Caco-2 (cell line): ENCODE measurements at regions not wholly inside any gene's neighbourhood (a gene's known extent, or its start where the extent isn't known, plus 50 kb on each side); places are given as distances from the start of the nearest gene placed in this dataset. TPM values are rescaled to one million over a fixed set of nuclear protein-coding genes. Genes with fewer than 3 reads are reported as not detected.

ENCODE experiments used
- BruUV-seq: library from RNA; stranded (reverse); fragments of 400-500 nt; replicated peaks from 2 replicates; lab custom pipeline; 2021; lab: Mats Ljungman, UMichigan
- CTCF ChIA-PET: fragments of 300-600 bp; sonication (Branson Sonifier 250); formaldehyde crosslinking; loops from one replicate; lab custom pipeline; 2022; ENCODE audit warnings: antibody characterized with exemption; lab: Charles Lee
- POLR2A ChIA-PET: fragments of 300-600 bp; sonication (Branson Sonifier 250); formaldehyde crosslinking; loops from one replicate; lab custom pipeline; 2022; ENCODE audit warnings: antibody characterized with exemption; lab: Charles Lee
- DNase-seq, 2 experiments: peaks; one replicate each; pipeline versions ENCODE4 v3.0.0 to v3.0.0-alpha.2; 2020 to 2022
- H3K27me3 ChIP-seq: replicated peaks from 2 replicates; pipeline ENCODE4 v1.6.0; 2011; ENCODE audit warnings: low read length; ENCODE audit not compliant: control insufficient read depth, insufficient read depth
- H3K36me3 ChIP-seq: 2 replicates; pipeline ENCODE4 v1.5.1; 2011; ENCODE audit warnings: low read length; ENCODE audit not compliant: control insufficient read depth, insufficient read depth
- H3K4me1 ChIP-seq: fragments of 250-450 bp; sonication (Bioruptor Pico); 2 replicates; pipeline ENCODE4 v1.5.1; 2020; ENCODE audit warnings: mild to moderate bottlenecking
- H3K4me3 ChIP-seq: 2 replicates; pipeline ENCODE4 v1.5.1; 2011; ENCODE audit warnings: low read depth, mild to moderate bottlenecking, control low read depth, low read length
- H3K9me3 ChIP-seq: fragments of 250-450 bp; sonication (Bioruptor Pico); 2 replicates; pipeline ENCODE4 v1.5.1; 2020; ENCODE audit warnings: mild to moderate bottlenecking, moderate library complexity
- H3K27ac Mint-ChIP-seq: one replicate; pipeline ENCODE4 v1.8.0; 2022; ENCODE audit warnings: mixed read lengths; ENCODE audit not compliant: unreplicated experiment
- H3K27me3 Mint-ChIP-seq: one replicate; pipeline ENCODE4 v1.8.0; 2022; ENCODE audit warnings: mixed read lengths; ENCODE audit not compliant: insufficient read depth, unreplicated experiment
- H3K36me3 Mint-ChIP-seq: one replicate; pipeline ENCODE4 v1.8.0; 2022; ENCODE audit warnings: mild to moderate bottlenecking, mixed read lengths; ENCODE audit not compliant: insufficient read depth, unreplicated experiment
- H3K4me1 Mint-ChIP-seq: one replicate; pipeline ENCODE4 v1.8.0; 2022; ENCODE audit warnings: low read depth, mixed read lengths; ENCODE audit not compliant: unreplicated experiment
- H3K4me3 Mint-ChIP-seq: one replicate; pipeline ENCODE4 v1.8.0; 2022; ENCODE audit warnings: mild to moderate bottlenecking, moderate library complexity, mixed read lengths; ENCODE audit not compliant: unreplicated experiment
- H3K9me3 Mint-ChIP-seq: one replicate; pipeline ENCODE4 v1.8.0; 2022; ENCODE audit warnings: mixed read lengths; ENCODE audit not compliant: unreplicated experiment
- intact Hi-C: fragments of 100-400 bp; cut with micrococcal nuclease; formaldehyde crosslinking; loops from one replicate; pipeline ENCODE4 v1.10.0; 2022; ENCODE audit not compliant: unreplicated experiment
- microRNA-seq: library from miRNA; unstranded; fragments of <30 nt; microRNA quantifications from one replicate; pipeline ENCODE4 v1.2.0, GENCODE V29; 2022
- TF ChIP-seq, protein P1 (sequence below), 2 experiments: fragments of 200-600 bp in 1 of 2; IDR thresholded peaks; 1 replicate in 1 of 2; 2 replicates in 1 of 2; pipeline versions ENCODE4 v1.5.1 to v1.8.0; 2011 to 2022; ENCODE audit warnings: antibody characterized with exemption in 1 of 2, control low read depth in 1 of 2, inconsistent platforms in 1 of 2, low read depth in 1 of 2, low read length in 1 of 2, mild to moderate bottlenecking in 1 of 2, moderate library complexity in 1 of 2; ENCODE audit not compliant: insufficient read depth in 1 of 2, severe bottlenecking in 1 of 2, unreplicated experiment in 1 of 2

DNA sequence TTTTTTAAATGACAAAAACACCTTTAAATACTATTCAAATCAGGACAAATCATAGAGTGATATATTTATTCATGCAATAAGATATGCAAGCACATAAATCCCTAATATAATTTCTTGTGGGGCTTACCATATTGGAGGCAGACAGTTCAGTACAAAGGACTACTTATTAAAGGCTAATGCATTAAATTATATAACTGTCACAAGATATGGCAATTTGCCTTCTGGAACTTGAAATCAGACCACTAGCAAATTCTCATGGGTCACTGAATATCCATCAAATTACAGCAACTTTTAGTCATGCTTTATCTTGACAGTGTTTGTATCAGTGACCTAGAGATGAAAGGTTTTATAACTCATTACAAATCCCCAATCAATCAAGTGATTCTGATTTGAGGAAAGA, 54.1 kb upstream of the NCAM2 start:
- no peak for DNase-seq
- Histone ChIP-seq H3K27me3 (no peaks in the 10 kb centered on the region), H3K9me3 (no peaks in the 10 kb centered on the region), H3K36me3 (no peaks in the 10 kb centered on the region), H3K4me3 (no peak overlapping the region), H3K4me1 (no peaks in the 10 kb centered on the region)
- intact Hi-C loops: no loop called here
- H3K4me1 Mint-ChIP-seq: no peaks in the 10 kb centered on the region
- H3K4me3 Mint-ChIP-seq: no peak overlapping the region
- ChIA-PET POLR2A (no interaction called here), CTCF (no interaction called here)
- H3K36me3 Mint-ChIP-seq: no peaks in the 10 kb centered on the region
- TF ChIP-seq, protein P1, sequence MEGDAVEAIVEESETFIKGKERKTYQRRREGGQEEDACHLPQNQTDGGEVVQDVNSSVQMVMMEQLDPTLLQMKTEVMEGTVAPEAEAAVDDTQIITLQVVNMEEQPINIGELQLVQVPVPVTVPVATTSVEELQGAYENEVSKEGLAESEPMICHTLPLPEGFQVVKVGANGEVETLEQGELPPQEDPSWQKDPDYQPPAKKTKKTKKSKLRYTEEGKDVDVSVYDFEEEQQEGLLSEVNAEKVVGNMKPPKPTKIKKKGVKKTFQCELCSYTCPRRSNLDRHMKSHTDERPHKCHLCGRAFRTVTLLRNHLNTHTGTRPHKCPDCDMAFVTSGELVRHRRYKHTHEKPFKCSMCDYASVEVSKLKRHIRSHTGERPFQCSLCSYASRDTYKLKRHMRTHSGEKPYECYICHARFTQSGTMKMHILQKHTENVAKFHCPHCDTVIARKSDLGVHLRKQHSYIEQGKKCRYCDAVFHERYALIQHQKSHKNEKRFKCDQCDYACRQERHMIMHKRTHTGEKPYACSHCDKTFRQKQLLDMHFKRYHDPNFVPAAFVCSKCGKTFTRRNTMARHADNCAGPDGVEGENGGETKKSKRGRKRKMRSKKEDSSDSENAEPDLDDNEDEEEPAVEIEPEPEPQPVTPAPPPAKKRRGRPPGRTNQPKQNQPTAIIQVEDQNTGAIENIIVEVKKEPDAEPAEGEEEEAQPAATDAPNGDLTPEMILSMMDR (IDR thresholded peaks at IDR 0.05; ENCODE audit: insufficient read depth in 1 of 2, low read depth in 1 of 2, low read length in 1 of 2, severe bottlenecking in 1 of 2, unreplicated experiment in 1 of 2): no peak
- no peak overlapping the region for H3K27ac Mint-ChIP-seq
- BruUV-seq: no TSS peak
- H3K27me3 Mint-ChIP-seq: no peaks in the 10 kb centered on the region
- H3K9me3 Mint-ChIP-seq: no peaks in the 10 kb centered on the region

DNA sequence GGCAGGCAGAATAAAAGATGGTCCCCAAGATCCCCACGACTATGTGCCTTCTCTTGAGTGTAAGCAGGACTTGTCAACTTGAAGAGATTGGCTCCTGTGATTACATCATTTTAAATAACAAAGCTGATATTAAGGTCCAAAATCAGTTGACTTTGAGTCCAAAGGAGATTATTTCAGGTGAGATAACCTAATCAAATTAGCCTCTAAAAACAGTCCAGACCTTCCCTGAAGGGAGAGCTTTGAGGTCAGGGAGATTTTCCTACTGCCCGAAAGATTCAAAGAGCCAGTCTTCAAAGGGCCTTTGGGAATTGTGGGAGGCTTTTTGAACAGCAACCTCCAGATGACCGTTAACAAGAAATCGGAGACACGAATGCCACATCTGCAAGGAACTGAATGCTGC, 51.5 kb upstream of the NCAM2 start:
- Mint-ChIP-seq H3K36me3 (no peaks in the 10 kb centered on the region), H3K9me3 (no peaks in the 10 kb centered on the region), H3K4me1 (no peaks in the 10 kb centered on the region), H3K27ac (no peak overlapping the region), H3K27me3 (no peaks in the 10 kb centered on the region), H3K4me3 (no peak overlapping the region)
- H3K36me3 ChIP-seq: no peaks in the 10 kb centered on the region
- no peaks in the 10 kb centered on the region for H3K9me3 ChIP-seq
- H3K4me3 ChIP-seq: no peak overlapping the region
- TF ChIP-seq, protein P1 (IDR thresholded peaks at IDR 0.05; ENCODE audit: insufficient read depth in 1 of 2, low read depth in 1 of 2, low read length in 1 of 2, severe bottlenecking in 1 of 2, unreplicated experiment in 1 of 2): no peak
- no peak for DNase-seq
- intact Hi-C loops: no loop called here
- H3K4me1 ChIP-seq: no peaks in the 10 kb centered on the region
- CTCF ChIA-PET: no interaction called here
- POLR2A ChIA-PET: no interaction called here
- no TSS peak for BruUV-seq
- H3K27me3 ChIP-seq: no peaks in the 10 kb centered on the region

Small RNA genes lying in the stretch of these regions (microRNA-seq; reads per million reads assigned to microRNA genes)
- gene MIR548X: not detected
